Spleen (tissue), 11 donors: ENCODE measurements at regions not wholly inside any gene's neighbourhood (a gene's known extent, or its start where the extent isn't known, plus 50 kb on each side); places are given as distances from the start of the nearest gene placed in this dataset.

ENCODE experiments used
- DNase-seq: peaks from one replicate; pipeline ENCODE4 v3.0.0-alpha.2; 2020
- H3K27ac ChIP-seq, 8 donors: fragments of 200-600 bp; sonication (generic) in 7 of 8; 1 replicate in 4 of 8; 2 replicates in 4 of 8; pipeline versions ENCODE4 v1.5.0 to v1.8.0; 2016 to 2021; ENCODE audit warnings: inconsistent platforms in 4 of 8, mild to moderate bottlenecking in 4 of 8, moderate library complexity in 1 of 8
- H3K27me3 ChIP-seq, 7 donors: fragments of 200-600 bp; sonication (generic) in 6 of 7; replicated peaks in 1 of 7; 1 replicate in 4 of 7; 2 replicates in 3 of 7; pipeline versions ENCODE4 v1.5.0 to v1.8.0; 2016 to 2021; ENCODE audit warnings: inconsistent platforms in 3 of 7, mild to moderate bottlenecking in 1 of 7
- H3K36me3 ChIP-seq, 6 donors: fragments of 200-600 bp; sonication (generic) in 5 of 6; 1 replicate in 4 of 6; 2 replicates in 2 of 6; pipeline versions ENCODE4 v1.5.0 to v1.8.0; 2016 to 2021; ENCODE audit warnings: inconsistent platforms in 2 of 6
- H3K4me1 ChIP-seq, 6 donors: fragments of 200-600 bp; sonication (generic) in 5 of 6; 1 replicate in 3 of 6; 2 replicates in 3 of 6; pipeline versions ENCODE4 v1.5.0 to v1.8.0; 2016 to 2021; ENCODE audit warnings: inconsistent platforms in 3 of 6
- H3K4me3 ChIP-seq, 8 donors: fragments of 200-600 bp; sonication (generic) in 7 of 8; 1 replicate in 4 of 8; 2 replicates in 4 of 8; pipeline versions ENCODE4 v1.5.0 to v1.8.0; 2016 to 2021; ENCODE audit warnings: inconsistent platforms in 4 of 8, mild to moderate bottlenecking in 4 of 8, moderate library complexity in 2 of 8
- H3K9me3 ChIP-seq, 8 donors: fragments of 200-600 bp; sonication (generic) in 7 of 8; 1 replicate in 4 of 8; 2 replicates in 4 of 8; pipeline versions ENCODE4 v1.5.0 to v1.8.0; 2016 to 2021; ENCODE audit warnings: inconsistent platforms in 4 of 8
- CTCF ChIP-seq, 11 experiments: fragments of 200-600 bp in 7 of 11; fragments of 450-650 bp in 4 of 11; sonication (generic) in 4 of 11; IDR thresholded peaks in 8 of 11; conservative IDR thresholded peaks in 3 of 11; 1 replicate in 7 of 11; 2 replicates in 4 of 11; pipeline versions ENCODE4 v1.4.0 to v1.8.0; 2016 to 2021; ENCODE audit warnings: antibody characterized with exemption in 11 of 11, inconsistent platforms in 4 of 11, mild to moderate bottlenecking in 1 of 11
- POLR2A ChIP-seq, 3 donors: fragments of 450-650 bp; IDR thresholded peaks; one replicate each; pipeline ENCODE4 v1.5.1; 2017; ENCODE audit warnings: antibody characterized with exemption in 3 of 3, mild to moderate bottlenecking in 1 of 3
- POLR2AphosphoS5 ChIP-seq, 3 donors: sonication (generic); formaldehyde crosslinking; IDR thresholded peaks; one replicate each; pipeline ENCODE4 v1.5.1; 2017; ENCODE audit warnings: antibody characterized with exemption in 3 of 3
- WGBS, 5 donors: extraction: QIAGEN DNeasy Blood & Tissue Kit in 3 of 5; methylation state at CpG; one replicate each; pipeline versions ENCODE4 v1.1.5 to v1.1.7; 2013 to 2018; 5-methylcytosine and 5-hydroxymethylcytosine counted together
- intact Hi-C: fragments of 100-400 bp; cut with DNase I; formaldehyde crosslinking; loops from one replicate; pipeline ENCODE4 v1.15.0; 2023; ENCODE audit warnings: low total_unique reads
- donor health status: healthy with polysubstance abuse.
- donor health status: DM: no; HTN: no; CAD: no; lungs with moderate emphysema.
- donor health status: DM: no; HTN: no; CAD: no.
- donor health status: Bipolar disorder and iron deficiency.
- donor health status: healthy.
- donor health status: DM: no; HTN: no; CAD: no.
- donor health status: DM: yes; HTN: yes; CAD: no.

GRCh38 chr11:122028036-122028435, 88.0 kb downstream of the BLID start:
- WGBS, 5 donors, result 88 to 95% (median 90%) methylated on average over 2 of the region's 2 CpGs

GRCh38 chr11:122025757-122026156, 90.3 kb downstream of the BLID start:
- 88 to 96% (median 90%) methylated on average over 12 of the region's 12 CpGs for WGBS, 5 donors
- Histone ChIP-seq H3K27me3 (peaks cover 0 to 15% (median 0%) of the 10 kb centered on the region in 7 donors), H3K9me3 (no peaks in the 10 kb centered on the region), H3K4me3 (no peak overlapping the region), H3K27ac (no peak overlapping the region), H3K36me3 (no peaks in the 10 kb centered on the region), H3K4me1 (no peaks in the 10 kb centered on the region)
- DNase-seq, result no peak
- TF ChIP-seq POLR2AphosphoS5 (IDR thresholded peaks at IDR 0.05) (no peak), POLR2A (IDR thresholded peaks at IDR 0.05) (no peak), CTCF (IDR thresholded peaks at IDR 0.05 in 8 of 11, conservative IDR thresholded peaks at IDR 0.05 in 3 of 11) (no peak)
- intact Hi-C loops, result no loop called here

More at GRCh38 chr11:122028036-122028435, 88.0 kb downstream of the BLID start:
- intact Hi-C loops, result no loop called here
- Histone ChIP-seq H3K27ac (no peak overlapping the region), H3K27me3 (peaks cover 0 to 12% (median 0%) of the 10 kb centered on the region in 7 donors), H3K36me3 (no peaks in the 10 kb centered on the region), H3K9me3 (no peaks in the 10 kb centered on the region), H3K4me1 (no peaks in the 10 kb centered on the region), H3K4me3 (no peak overlapping the region)
- TF ChIP-seq POLR2A (IDR thresholded peaks at IDR 0.05) (no peak), POLR2AphosphoS5 (IDR thresholded peaks at IDR 0.05) (no peak), CTCF (IDR thresholded peaks at IDR 0.05 in 8 of 11, conservative IDR thresholded peaks at IDR 0.05 in 3 of 11) (no peak)
- DNase-seq, result no peak

GRCh38 chr11:122024278-122024677, 91.7 kb downstream of the BLID start:
- no peaks in the 10 kb centered on the region for H3K9me3 ChIP-seq
- no peak overlapping the region for H3K4me3 ChIP-seq
- no peaks in the 10 kb centered on the region for H3K36me3 ChIP-seq
- 67 to 82% (median 70%) methylated on average over 3 of the region's 3 CpGs for WGBS, 5 donors
- H3K27me3 ChIP-seq, result peaks cover 0 to 15% (median 0%) of the 10 kb centered on the region in 7 donors
- no peaks in the 10 kb centered on the region for H3K4me1 ChIP-seq
- intact Hi-C loops, result no loop called here
- no peak overlapping the region for H3K27ac ChIP-seq
- TF ChIP-seq CTCF (IDR thresholded peaks at IDR 0.05 in 8 of 11, conservative IDR thresholded peaks at IDR 0.05 in 3 of 11) (no peak), POLR2AphosphoS5 (IDR thresholded peaks at IDR 0.05) (no peak), POLR2A (IDR thresholded peaks at IDR 0.05) (no peak)
- no peak for DNase-seq

- no peak overlapping the region for H3K27ac ChIP-seq
- no peaks in the 10 kb centered on the region for H3K4me1 ChIP-seq
- no peak for DNase-seq
- WGBS, 5 donors, result 70 to 87% (median 84%) methylated on average over 8 of the region's 8 CpGs
- no peaks in the 10 kb centered on the region for H3K36me3 ChIP-seq
- no peak overlapping the region for H3K4me3 ChIP-seq
- H3K27me3 ChIP-seq, result peaks cover 0 to 15% (median 0%) of the 10 kb centered on the region in 7 donors
- no peaks in the 10 kb centered on the region for H3K9me3 ChIP-seq
- intact Hi-C loops, result no loop called here
- no peak for TF ChIP-seq CTCF (IDR thresholded peaks at IDR 0.05 in 8 of 11, conservative IDR thresholded peaks at IDR 0.05 in 3 of 11)
Observed at GRCh38 chr11:122023614-122024250, 92.3 kb downstream of the BLID start.
